Tibial nerve (tissue), 4 donors: ENCODE measurements at regions not wholly inside any gene's neighbourhood (a gene's known extent, or its start where the extent isn't known, plus 50 kb on each side); places are given as distances from the start of the nearest gene placed in this dataset.

Experiments
- EP300 ChIP-seq, 2 donors: sonication (generic); formaldehyde crosslinking; IDR thresholded peaks; one replicate each; pipeline ENCODE4 v1.6.1; 2017; ENCODE audit warnings: antibody characterized with exemption in 2 of 2, mild to moderate bottlenecking in 1 of 2
- POLR2A ChIP-seq, 2 donors: fragments of 450-650 bp; IDR thresholded peaks; one replicate each; pipeline ENCODE4 v1.6.1; 2017; ENCODE audit warnings: antibody characterized with exemption in 2 of 2, mild to moderate bottlenecking in 2 of 2, moderate library complexity in 2 of 2
- TF ChIP-seq, protein P1 (sequence below), 5 experiments: fragments of 200-600 bp in 3 of 5; fragments of 450-650 bp in 2 of 5; sonication (generic) in 3 of 5; IDR thresholded peaks; one replicate each; pipeline ENCODE4 v1.5.1; 2016 to 2019; ENCODE audit warnings: antibody characterized with exemption in 5 of 5, mild to moderate bottlenecking in 3 of 5, moderate library complexity in 2 of 5

DNA sequence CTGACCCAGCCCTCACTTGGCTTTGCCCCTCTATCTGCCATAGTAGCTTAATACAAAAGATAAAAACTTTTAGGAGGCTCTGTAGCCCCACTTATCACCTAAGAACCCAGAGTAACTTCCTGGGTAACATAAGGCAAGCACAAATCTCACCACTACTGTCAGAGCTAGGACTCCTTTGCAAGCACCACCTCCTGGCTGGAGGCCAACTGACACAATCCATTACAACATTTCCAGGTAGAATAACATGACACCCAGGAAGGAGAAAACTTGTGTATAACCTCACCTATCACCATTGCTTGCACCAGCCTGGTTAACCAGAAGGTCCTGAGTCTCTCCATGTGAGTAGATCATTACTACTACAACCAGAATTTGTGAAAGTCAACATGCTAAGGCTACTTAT lies 230.0 kb downstream of the TUSC7 start:
- TF ChIP-seq EP300 (IDR thresholded peaks at IDR 0.05), result no peak
- no peak for TF ChIP-seq POLR2A (IDR thresholded peaks at IDR 0.05)
- TF ChIP-seq, protein P1, sequence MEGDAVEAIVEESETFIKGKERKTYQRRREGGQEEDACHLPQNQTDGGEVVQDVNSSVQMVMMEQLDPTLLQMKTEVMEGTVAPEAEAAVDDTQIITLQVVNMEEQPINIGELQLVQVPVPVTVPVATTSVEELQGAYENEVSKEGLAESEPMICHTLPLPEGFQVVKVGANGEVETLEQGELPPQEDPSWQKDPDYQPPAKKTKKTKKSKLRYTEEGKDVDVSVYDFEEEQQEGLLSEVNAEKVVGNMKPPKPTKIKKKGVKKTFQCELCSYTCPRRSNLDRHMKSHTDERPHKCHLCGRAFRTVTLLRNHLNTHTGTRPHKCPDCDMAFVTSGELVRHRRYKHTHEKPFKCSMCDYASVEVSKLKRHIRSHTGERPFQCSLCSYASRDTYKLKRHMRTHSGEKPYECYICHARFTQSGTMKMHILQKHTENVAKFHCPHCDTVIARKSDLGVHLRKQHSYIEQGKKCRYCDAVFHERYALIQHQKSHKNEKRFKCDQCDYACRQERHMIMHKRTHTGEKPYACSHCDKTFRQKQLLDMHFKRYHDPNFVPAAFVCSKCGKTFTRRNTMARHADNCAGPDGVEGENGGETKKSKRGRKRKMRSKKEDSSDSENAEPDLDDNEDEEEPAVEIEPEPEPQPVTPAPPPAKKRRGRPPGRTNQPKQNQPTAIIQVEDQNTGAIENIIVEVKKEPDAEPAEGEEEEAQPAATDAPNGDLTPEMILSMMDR (IDR thresholded peaks at IDR 0.05), result no peak
